Panc1 (cell line): ENCODE measurements at regions not wholly inside any gene's neighbourhood (a gene's known extent, or its start where the extent isn't known, plus 50 kb on each side); places are given as distances from the start of the nearest gene placed in this dataset.

ENCODE experiments used
- ATAC-seq: fragments of 200-7000 bp; cut with Tn5 transposase; 2 replicates; pipeline ENCODE4 v1.9.1; 2020; ENCODE audit warnings: mild to moderate bottlenecking, moderate library complexity
- BruUV-seq: library from RNA; stranded (reverse); fragments of 400-500 nt; replicated peaks from 2 replicates; lab custom pipeline; 2021; lab: Mats Ljungman, UMichigan
- CTCF ChIA-PET: fragments of 300-600 bp; sonication (Branson Sonifier 250); formaldehyde crosslinking; loops from one replicate; lab custom pipeline; 2022; ENCODE audit warnings: antibody characterized with exemption; lab: Charles Lee
- POLR2A ChIA-PET: fragments of 300-600 bp; sonication (Branson Sonifier 250); formaldehyde crosslinking; loops from one replicate; lab custom pipeline; 2022; ENCODE audit warnings: antibody characterized with exemption; lab: Charles Lee
- DNase-seq: peaks from one replicate; pipeline ENCODE4 v3.0.0-alpha.2; 2010; ENCODE audit warnings: low read depth, low spot score
- H3K27ac ChIP-seq: 2 replicates; pipeline ENCODE4 v1.5.1; 2011; ENCODE audit warnings: mild to moderate bottlenecking, low read length, inconsistent platforms
- H3K27me3 ChIP-seq: fragments of 200-500 bp; sonication (Bioruptor generic); 2 replicates; pipeline ENCODE4 v1.6.0; 2014; ENCODE audit warnings: low read length, inconsistent platforms; ENCODE audit not compliant: control insufficient read depth, insufficient read depth
- H3K36me3 ChIP-seq: fragments of 200-500 bp; sonication (Bioruptor generic); 2 replicates; pipeline ENCODE4 v1.5.1; 2014; ENCODE audit warnings: inconsistent platforms, mild to moderate bottlenecking, low read length, moderate library complexity; ENCODE audit not compliant: control insufficient read depth, insufficient read depth
- H3K4me1 ChIP-seq: 2 replicates; pipeline ENCODE4 v1.5.1; 2011; ENCODE audit warnings: inconsistent platforms, mild to moderate bottlenecking, low read length, moderate library complexity; ENCODE audit not compliant: control insufficient read depth, insufficient read depth
- H3K4me3 ChIP-seq, 2 experiments: 2 replicates each; pipeline ENCODE4 v1.5.1; 2011 to 2012; ENCODE audit warnings: low read depth in 2 of 2, low read length in 2 of 2, mild to moderate bottlenecking in 2 of 2, inconsistent platforms in 1 of 2, moderate library complexity in 1 of 2
- H3K9me3 ChIP-seq: fragments of 200-500 bp; sonication (Bioruptor generic); 2 replicates; pipeline ENCODE4 v1.5.1; 2014; ENCODE audit warnings: low read depth, mild to moderate bottlenecking, inconsistent platforms, low read length, moderate library complexity; ENCODE audit not compliant: control insufficient read depth, insufficient read depth
- POLR2AphosphoS5 ChIP-seq: IDR thresholded peaks from 2 replicates; pipeline ENCODE4 v1.6.1; 2012; ENCODE audit warnings: mild to moderate bottlenecking, low read depth, low read length, moderate library complexity
- SIN3A ChIP-seq: IDR thresholded peaks from 2 replicates; pipeline ENCODE4 v1.6.1; 2012; ENCODE audit warnings: low read depth, mild to moderate bottlenecking, low read length, moderate library complexity, borderline replicate concordance; ENCODE audit not compliant: insufficient read depth
- TCF7L2 ChIP-seq: IDR thresholded peaks from 2 replicates; pipeline ENCODE4 v1.6.1; 2011; ENCODE audit warnings: mild to moderate bottlenecking, low read depth, low read length, inconsistent platforms
- in situ Hi-C: cut with HindIII; loops from 2 replicates; pipeline ENCODE4 v1.10.0; 2016; ENCODE audit warnings: low sequenced_read_pairs, low pct_unique_long_range_greater_than_20kb
- intact Hi-C: fragments of 100-400 bp; cut with micrococcal nuclease; formaldehyde crosslinking; loops from one replicate; pipeline ENCODE4 v1.10.0; 2022; ENCODE audit not compliant: unreplicated experiment
- TF ChIP-seq, protein P1 (sequence below): fragments of 450-650 bp; IDR thresholded peaks from 2 replicates; pipeline ENCODE4 v1.5.1; 2017; ENCODE audit warnings: mild to moderate bottlenecking
- TF ChIP-seq, protein P2 (sequence below), 2 experiments: IDR thresholded peaks; 2 replicates each; pipeline ENCODE4 v1.6.1; 2011 to 2012; ENCODE audit warnings: low read depth in 2 of 2, control low read depth in 1 of 2, low read length in 1 of 2, mild to moderate bottlenecking in 1 of 2, moderate library complexity in 1 of 2; ENCODE audit not compliant: insufficient read depth in 1 of 2

DNA sequence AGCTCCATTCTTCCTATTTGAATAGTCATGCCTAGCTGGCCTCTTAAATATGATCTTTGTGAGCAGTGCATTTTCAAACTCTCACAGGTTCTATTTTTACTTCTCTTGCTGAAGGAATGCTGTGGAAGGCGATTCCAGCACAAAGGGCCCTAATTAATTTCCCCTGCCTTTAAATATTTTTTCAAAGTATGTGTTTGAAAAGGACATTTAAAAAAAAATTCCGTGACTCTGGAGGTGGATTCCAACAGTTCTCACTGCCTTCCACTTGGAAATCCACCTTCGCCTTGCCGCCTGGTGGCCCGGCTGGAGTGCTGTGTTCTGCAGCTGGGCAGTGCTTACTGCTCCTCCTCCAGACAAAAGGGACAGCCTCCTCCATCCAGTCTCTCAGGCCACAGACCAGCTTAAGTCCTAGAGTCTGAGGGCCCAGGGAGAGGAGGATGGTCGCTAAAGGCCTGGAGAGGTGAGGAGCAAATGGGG lies 61.5 kb upstream of the CORO2B start:
- H3K9me3 ChIP-seq = no peaks in the 10 kb centered on the region; the same call in 1 of the 2 replicates
- H3K4me3 ChIP-seq = no peak overlapping the region
- TF ChIP-seq, protein P1, sequence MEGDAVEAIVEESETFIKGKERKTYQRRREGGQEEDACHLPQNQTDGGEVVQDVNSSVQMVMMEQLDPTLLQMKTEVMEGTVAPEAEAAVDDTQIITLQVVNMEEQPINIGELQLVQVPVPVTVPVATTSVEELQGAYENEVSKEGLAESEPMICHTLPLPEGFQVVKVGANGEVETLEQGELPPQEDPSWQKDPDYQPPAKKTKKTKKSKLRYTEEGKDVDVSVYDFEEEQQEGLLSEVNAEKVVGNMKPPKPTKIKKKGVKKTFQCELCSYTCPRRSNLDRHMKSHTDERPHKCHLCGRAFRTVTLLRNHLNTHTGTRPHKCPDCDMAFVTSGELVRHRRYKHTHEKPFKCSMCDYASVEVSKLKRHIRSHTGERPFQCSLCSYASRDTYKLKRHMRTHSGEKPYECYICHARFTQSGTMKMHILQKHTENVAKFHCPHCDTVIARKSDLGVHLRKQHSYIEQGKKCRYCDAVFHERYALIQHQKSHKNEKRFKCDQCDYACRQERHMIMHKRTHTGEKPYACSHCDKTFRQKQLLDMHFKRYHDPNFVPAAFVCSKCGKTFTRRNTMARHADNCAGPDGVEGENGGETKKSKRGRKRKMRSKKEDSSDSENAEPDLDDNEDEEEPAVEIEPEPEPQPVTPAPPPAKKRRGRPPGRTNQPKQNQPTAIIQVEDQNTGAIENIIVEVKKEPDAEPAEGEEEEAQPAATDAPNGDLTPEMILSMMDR = no peak
- TF ChIP-seq POLR2AphosphoS5 = no peak
- TF ChIP-seq SIN3A = no peak
- TF ChIP-seq, protein P2, sequence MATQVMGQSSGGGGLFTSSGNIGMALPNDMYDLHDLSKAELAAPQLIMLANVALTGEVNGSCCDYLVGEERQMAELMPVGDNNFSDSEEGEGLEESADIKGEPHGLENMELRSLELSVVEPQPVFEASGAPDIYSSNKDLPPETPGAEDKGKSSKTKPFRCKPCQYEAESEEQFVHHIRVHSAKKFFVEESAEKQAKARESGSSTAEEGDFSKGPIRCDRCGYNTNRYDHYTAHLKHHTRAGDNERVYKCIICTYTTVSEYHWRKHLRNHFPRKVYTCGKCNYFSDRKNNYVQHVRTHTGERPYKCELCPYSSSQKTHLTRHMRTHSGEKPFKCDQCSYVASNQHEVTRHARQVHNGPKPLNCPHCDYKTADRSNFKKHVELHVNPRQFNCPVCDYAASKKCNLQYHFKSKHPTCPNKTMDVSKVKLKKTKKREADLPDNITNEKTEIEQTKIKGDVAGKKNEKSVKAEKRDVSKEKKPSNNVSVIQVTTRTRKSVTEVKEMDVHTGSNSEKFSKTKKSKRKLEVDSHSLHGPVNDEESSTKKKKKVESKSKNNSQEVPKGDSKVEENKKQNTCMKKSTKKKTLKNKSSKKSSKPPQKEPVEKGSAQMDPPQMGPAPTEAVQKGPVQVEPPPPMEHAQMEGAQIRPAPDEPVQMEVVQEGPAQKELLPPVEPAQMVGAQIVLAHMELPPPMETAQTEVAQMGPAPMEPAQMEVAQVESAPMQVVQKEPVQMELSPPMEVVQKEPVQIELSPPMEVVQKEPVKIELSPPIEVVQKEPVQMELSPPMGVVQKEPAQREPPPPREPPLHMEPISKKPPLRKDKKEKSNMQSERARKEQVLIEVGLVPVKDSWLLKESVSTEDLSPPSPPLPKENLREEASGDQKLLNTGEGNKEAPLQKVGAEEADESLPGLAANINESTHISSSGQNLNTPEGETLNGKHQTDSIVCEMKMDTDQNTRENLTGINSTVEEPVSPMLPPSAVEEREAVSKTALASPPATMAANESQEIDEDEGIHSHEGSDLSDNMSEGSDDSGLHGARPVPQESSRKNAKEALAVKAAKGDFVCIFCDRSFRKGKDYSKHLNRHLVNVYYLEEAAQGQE (IDR thresholded peaks at IDR 0.05; ENCODE audit: insufficient read depth in 1 of 2, low read depth in 2 of 2, low read length in 1 of 2) = no peak
- BruUV-seq = no TSS peak
- no peaks in the 10 kb centered on the region for H3K4me1 ChIP-seq
- no peak for DNase-seq
- no peak overlapping the region for H3K27ac ChIP-seq
- ChIA-PET POLR2A (no interaction called here), CTCF (no interaction called here)
- in situ Hi-C loops (no loop called here), intact Hi-C loops (no loop called here)
- ATAC-seq = peak; percentile 51; the same call in 1 of the 2 replicates
- no peaks in the 10 kb centered on the region for H3K36me3 ChIP-seq
- peaks cover 16% of the 10 kb centered on the region; the same call in 1 of the 2 replicates for H3K27me3 ChIP-seq

DNA sequence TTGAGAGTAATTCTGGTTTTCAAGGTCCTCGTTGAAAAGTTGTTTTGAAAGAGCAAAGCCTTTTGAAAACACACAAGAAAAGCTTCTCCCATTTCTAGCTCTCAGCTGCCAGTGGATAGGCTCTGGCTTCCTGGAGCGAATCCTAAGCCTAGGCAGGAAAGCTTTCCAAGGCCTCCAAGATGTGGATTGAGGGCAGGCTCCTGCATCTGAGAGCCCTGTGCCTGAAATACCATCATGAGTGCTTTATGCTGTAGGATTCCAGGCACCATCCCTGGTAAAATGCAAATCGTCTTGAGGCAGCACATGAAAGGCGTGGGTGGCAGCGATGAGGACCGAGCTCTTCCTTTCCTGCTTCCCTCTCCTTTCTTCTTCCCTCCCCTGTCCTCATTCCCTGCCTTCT lies 60.7 kb upstream of the CORO2B start:
- Histone ChIP-seq H3K36me3 (no peaks in the 10 kb centered on the region), H3K4me1 (no peaks in the 10 kb centered on the region), H3K27me3 (peaks cover 19% of the 10 kb centered on the region), H3K9me3 (no peaks in the 10 kb centered on the region; the same call in 1 of the 2 replicates), H3K27ac (no peak overlapping the region), H3K4me3 (no peak overlapping the region)
- intact Hi-C loops = no loop called here
- BruUV-seq = no TSS peak
- DNase-seq = no peak
- TF ChIP-seq, protein P2 (IDR thresholded peaks at IDR 0.05; ENCODE audit: insufficient read depth in 1 of 2, low read depth in 2 of 2, low read length in 1 of 2) = no peak
- no peak for TF ChIP-seq TCF7L2
- TF ChIP-seq SIN3A = no peak
- no peak for TF ChIP-seq POLR2AphosphoS5
- TF ChIP-seq, protein P1 = no peak
- CTCF ChIA-PET = no interaction called here
- in situ Hi-C loops = no loop called here
- POLR2A ChIA-PET = no interaction called here
- ATAC-seq = no peak
